Left cardiac atrium (tissue), 4 donors: ENCODE measurements at regions not wholly inside any gene's neighbourhood (a gene's known extent, or its start where the extent isn't known, plus 50 kb on each side); places are given as distances from the start of the nearest gene placed in this dataset.
"Not testable (repeated sequence)": the region's sequence is repeated elsewhere in the genome, so short reads cannot be mapped to it uniquely, and the experiment has no call there.

Experiments used
- ATAC-seq, 2 donors: fragments of 200-7000 bp; cut with Tn5 transposase; one replicate each; pipeline ENCODE4 v1.9.1; 2020; ENCODE audit warnings: mild to moderate bottlenecking in 2 of 2, moderate library complexity in 2 of 2
- DNase-seq: peaks from one replicate; pipeline ENCODE4 v3.0.0-alpha.2; 2020
- intact Hi-C, 2 donors: fragments of 100-400 bp; cut with DNase I; formaldehyde crosslinking; loops; one replicate each; pipeline versions ENCODE4 v1.14.1 to v1.15.1; 2022 to 2023
- donor health status: DM: no; HTN: yes; CAD: no.
- donor health status: DM: no; HTN: yes; CAD: no; lungs with severe emphysema.
- donor health status: DM: yes; HTN: yes; CAD: no.
- donor health status: Dilated cardiomyopathy.

DNA sequence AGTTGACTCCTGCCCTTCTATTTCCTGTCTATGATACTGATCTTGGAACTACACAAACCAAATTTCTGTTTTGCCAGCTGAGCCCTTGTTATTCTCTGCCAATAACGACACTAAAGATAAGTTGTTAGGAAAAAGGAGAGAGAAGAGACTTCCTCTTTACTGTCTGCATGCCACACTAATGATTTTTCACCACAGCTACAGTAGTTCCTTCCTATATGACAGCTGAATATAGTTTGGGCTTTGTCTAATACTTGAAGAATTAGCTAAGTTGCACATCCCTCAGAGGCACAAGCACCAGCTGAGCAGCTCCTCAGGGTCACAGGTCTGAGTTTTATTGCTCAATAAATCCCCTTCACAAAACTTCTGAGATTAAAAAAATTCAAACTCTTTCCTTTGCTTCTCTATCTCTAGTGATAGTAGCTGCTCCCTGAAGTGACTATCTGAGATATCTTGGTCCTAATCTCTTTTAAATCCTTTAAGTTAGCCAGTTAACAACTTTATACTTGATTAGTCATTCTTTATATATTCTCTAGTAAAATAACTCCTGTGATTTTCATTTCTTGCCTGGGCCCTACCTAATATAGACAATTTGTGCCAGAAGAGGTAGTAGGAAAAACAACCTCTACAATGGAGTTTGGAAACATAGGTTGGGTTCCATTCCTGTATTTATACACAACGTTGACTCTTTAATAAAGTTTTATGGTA is 253.0 kb upstream of the CNTNAP5 start:
- DNase-seq = no peak
- no peak for ATAC-seq
- intact Hi-C loops = no loop called here

DNA sequence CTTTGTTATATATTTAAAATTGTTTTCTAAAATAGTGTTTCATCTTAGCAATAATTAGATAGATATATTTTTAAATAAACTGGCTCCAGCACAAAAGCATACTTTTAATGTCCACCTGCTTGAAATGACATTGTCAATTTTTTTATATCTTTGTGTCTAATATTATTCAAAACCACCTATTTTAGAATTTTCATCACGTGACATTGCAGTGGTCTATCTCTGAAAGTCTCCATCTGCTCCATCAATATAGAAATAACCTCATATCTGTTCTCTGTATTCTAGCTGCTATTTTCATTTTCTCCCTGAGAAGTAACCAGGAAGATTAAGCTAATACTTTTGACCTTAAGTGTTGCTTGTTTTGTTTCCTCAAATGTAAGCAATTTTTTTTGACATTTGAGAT is 248.0 kb upstream of the CNTNAP5 start:
- intact Hi-C loops = no loop called here
- DNase-seq (no peak), ATAC-seq (no peak)

- intact Hi-C loops = no loop called here
- no peak for DNase-seq
- no peak for ATAC-seq
These were observed 241.9 kb upstream of the CNTNAP5 start for GRCh38 chr2:123783164-123783563.

DNA sequence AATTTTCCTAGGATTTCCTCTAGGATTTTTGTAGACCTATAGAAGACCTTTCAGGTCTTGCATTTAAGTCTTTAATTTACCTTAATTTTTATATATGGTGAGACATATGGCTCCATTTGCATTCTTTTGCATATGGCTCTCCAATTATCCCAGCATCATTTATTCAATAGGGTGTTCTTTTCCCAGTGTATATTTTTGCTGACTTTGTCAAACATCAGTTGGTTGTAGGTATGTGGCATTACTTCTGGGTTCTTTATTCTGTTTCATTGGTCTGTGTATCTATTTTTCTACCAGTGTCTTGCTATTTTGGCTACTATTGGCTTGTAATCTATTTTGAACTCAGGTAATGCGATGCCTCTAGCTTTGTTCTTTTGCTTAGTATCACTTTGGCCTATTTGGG is 239.8 kb upstream of the CNTNAP5 start:
- DNase-seq = no peak
- intact Hi-C loops = no loop called here
- no peak for ATAC-seq

- ATAC-seq (no peak), DNase-seq (no peak)
- intact Hi-C loops = no loop called here
These were observed 233.9 kb upstream of the CNTNAP5 start for GRCh38 chr2:123791207-123791606.

GRCh38 chr2:123791684-123792083 is 233.4 kb upstream of the CNTNAP5 start:
- DNase-seq (no peak), ATAC-seq (no peak)
- intact Hi-C loops = no loop called here

- ATAC-seq, DNase-seq, intact Hi-C loops: not testable (repeated sequence)
These were observed 221.0 kb upstream of the CNTNAP5 start for GRCh38 chr2:123804126-123804525.

- intact Hi-C loops, DNase-seq, ATAC-seq: not testable (repeated sequence)
These were observed 219.3 kb upstream of the CNTNAP5 start for GRCh38 chr2:123805746-123806145.

GRCh38 chr2:123808243-123808642 is 216.8 kb upstream of the CNTNAP5 start:
- ATAC-seq = no peak
- intact Hi-C loops = no loop called here
- DNase-seq = no peak

- ATAC-seq (no peak), DNase-seq (no peak)
- intact Hi-C loops = no loop called here
These were observed 213.2 kb upstream of the CNTNAP5 start for GRCh38 chr2:123811846-123812245.

- intact Hi-C loops = no loop called here
- ATAC-seq (no peak), DNase-seq (no peak)
These were observed 208.9 kb upstream of the CNTNAP5 start for GRCh38 chr2:123816203-123816602.

DNA sequence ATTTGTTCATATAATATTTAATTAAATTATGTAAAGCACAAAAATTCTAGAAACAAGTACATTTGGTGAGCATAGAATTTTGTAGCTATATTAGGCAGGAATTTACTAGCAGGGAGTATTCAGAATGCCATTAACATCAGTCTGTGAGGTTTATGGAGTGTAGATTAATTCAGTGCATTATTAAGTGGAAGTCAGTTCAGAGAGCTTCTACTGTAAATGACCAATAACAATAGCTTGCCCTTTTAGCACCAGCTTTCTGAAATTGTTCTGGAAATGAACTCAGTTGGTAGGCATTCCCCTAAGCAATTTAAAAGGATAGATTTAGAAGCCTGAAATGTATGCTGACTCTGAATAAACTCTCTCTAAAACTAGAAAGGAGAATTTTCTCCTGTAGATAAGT is 208.2 kb upstream of the CNTNAP5 start:
- intact Hi-C loops = no loop called here
- DNase-seq = no peak
- no peak for ATAC-seq

GRCh38 chr2:123826729-123827271 is 198.3 kb upstream of the CNTNAP5 start:
- ATAC-seq (no peak), DNase-seq (no peak)
- intact Hi-C loops = no loop called here

- intact Hi-C loops = no loop called here
- no peak for DNase-seq
- ATAC-seq = no peak
These were observed 185.8 kb upstream of the CNTNAP5 start for GRCh38 chr2:123839326-123839725.

GRCh38 chr2:123840016-123840415 is 185.1 kb upstream of the CNTNAP5 start:
- ATAC-seq (no peak), DNase-seq (no peak)
- intact Hi-C loops = no loop called here

DNA sequence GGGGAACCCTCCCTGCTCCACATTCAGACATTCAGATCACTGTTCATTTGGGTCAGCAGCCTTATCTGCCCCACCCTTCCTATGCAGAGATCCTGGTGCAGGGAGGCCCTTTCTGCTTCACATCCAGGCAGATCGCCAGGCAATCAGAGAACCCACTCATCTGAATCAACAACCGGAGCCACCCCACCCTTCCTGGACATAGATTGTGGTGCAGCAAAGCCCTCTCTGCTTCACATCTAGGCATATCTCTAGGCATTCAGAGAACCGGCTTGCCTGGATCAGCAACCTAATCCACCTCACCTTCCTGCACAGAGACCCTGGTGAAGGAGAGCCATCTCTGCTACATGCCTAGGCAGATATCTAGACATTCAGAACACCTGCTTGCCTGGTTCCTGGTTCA is 184.5 kb upstream of the CNTNAP5 start:
- DNase-seq (no peak), ATAC-seq (no peak)
- intact Hi-C loops = no loop called here

GRCh38 chr2:123851281-123851680 is 173.8 kb upstream of the CNTNAP5 start:
- intact Hi-C loops = no loop called here
- no peak for DNase-seq
- no peak for ATAC-seq

- intact Hi-C loops = no loop called here
- no peak for DNase-seq
- ATAC-seq = no peak
These were observed 171.9 kb upstream of the CNTNAP5 start for GRCh38 chr2:123853161-123853560.

DNA sequence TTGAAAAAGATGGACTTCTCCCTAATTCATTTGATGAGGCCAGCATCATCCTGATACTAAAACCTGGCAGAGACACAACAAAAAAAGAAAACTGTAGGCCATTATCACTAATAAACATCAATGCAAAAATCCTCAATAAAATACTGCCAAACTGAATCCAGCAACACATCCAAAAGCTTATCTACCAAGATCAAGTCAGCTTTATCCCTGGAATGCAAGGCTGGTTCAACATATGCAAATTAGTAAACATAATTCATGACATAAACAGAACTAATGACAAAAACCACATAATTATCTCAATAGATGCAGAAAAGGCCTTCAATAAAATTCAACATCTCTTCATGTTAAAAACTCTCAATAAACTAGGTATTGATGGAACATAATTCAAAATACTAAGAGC is 166.1 kb upstream of the CNTNAP5 start:
- DNase-seq, ATAC-seq, intact Hi-C loops: not testable (repeated sequence)

DNA sequence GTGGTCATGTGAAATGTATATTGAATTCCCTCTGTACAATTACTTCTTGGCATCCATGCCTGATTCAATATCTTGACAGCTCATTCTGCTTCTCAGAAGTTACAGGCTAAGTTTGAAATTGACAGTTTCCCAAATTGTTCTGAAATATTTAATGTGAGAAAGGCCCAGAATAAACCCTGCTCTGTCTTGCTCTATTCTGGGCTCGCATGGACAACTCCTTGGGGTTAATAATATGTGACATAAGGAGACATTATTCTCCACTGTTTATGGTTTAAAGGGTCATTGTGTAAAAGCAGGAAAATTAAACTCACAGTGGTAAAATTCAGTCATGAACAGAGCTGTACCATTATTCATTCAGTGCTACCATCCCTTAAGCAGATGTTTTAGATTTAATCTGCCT is 160.7 kb upstream of the CNTNAP5 start:
- no peak for DNase-seq
- intact Hi-C loops = no loop called here
- ATAC-seq = no peak

DNA sequence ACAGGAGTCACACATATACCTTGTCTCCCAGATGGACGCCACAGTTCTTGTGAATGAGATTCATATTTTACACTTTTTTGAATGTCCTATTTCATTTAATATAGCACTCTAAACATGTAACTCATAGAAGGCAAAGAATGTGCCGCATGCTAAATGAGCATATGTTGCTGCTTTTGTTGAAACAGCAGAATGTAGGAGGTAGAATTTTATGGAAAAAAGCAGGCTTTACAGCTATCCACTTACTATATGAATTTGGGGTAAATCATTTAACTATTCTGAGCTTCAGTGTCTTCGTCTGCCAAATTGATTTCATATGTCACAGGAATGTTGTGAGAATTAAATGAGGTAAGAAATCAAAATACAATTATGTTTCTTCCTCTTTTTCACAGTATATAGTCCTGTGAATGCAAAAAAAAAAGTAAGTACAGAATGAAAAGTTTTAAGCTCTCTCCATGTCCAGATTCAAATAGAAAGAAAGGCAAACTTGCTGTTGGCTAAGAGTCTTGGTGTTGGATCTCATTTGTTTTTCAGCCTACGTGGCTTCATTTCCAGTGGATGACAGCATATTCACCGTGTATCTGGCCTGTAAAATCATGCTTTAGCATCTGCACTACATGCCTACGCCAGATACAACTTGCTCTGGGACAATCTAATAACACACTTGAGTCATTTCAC is 154.7 kb upstream of the CNTNAP5 start:
- ATAC-seq = no peak

More for the DNA sequence above, 154.7 kb upstream of the CNTNAP5 start:
- DNase-seq = no peak
- intact Hi-C loops = no loop called here
